IMR-90 (cell line): ENCODE measurements at regions not wholly inside any gene's neighbourhood (a gene's known extent, or its start where the extent isn't known, plus 50 kb on each side); places are given as distances from the start of the nearest gene placed in this dataset.

Experiments
- ATAC-seq: fragments of 200-7000 bp; cut with Tn5 transposase; 2 replicates; pipeline ENCODE4 v1.9.1; 2020; ENCODE audit warnings: low read depth, mild to moderate bottlenecking, moderate library complexity
- BruUV-seq: library from RNA; stranded (reverse); fragments of 400-500 nt; replicated peaks from 2 replicates; lab custom pipeline; 2021; lab: Mats Ljungman, UMichigan
- CTCF ChIA-PET: fragments of 300-600 bp; formaldehyde crosslinking; extraction: SDS; loops from one replicate; lab custom pipeline; 2021; ENCODE audit warnings: antibody characterized with exemption; lab: Yijun Ruan, JAX
- POLR2A ChIA-PET: fragments of 300-600 bp; sonication (Branson Sonifier 250); formaldehyde crosslinking; loops from one replicate; lab custom pipeline; 2022; ENCODE audit warnings: antibody characterized with exemption; ENCODE audit not compliant: unreplicated experiment; lab: Charles Lee
- DNase-seq: peaks from one replicate; pipeline ENCODE4 v3.0.0; 2013
- H2AFZ ChIP-seq: replicated peaks from 2 replicates; pipeline ENCODE3; 2013; ENCODE audit warnings: low read length, mild to moderate bottlenecking; ENCODE audit not compliant: poor library complexity
- H2AK5ac ChIP-seq: 2 replicates; pipeline ENCODE4 v1.6.1; 2013; ENCODE audit warnings: low read depth, low read length, inconsistent platforms
- H2AK9ac ChIP-seq: replicated peaks from 2 replicates; pipeline ENCODE3; 2013; ENCODE audit warnings: mild to moderate bottlenecking, low read depth, low read length, moderate library complexity; ENCODE audit not compliant: poor library complexity
- H2BK120ac ChIP-seq: 2 replicates; pipeline ENCODE4 v1.6.1; 2013; ENCODE audit warnings: low read depth, low read length, inconsistent platforms
- H2BK15ac ChIP-seq: 3 replicates; pipeline ENCODE4 v1.6.1; 2013; ENCODE audit warnings: low read depth, low read length, inconsistent platforms
- H2BK20ac ChIP-seq: 2 replicates; pipeline ENCODE4 v1.6.1; 2013; ENCODE audit warnings: low read depth, mild to moderate bottlenecking, inconsistent platforms, low read length, moderate library complexity
- H2BK5ac ChIP-seq: 2 replicates; pipeline ENCODE4 v1.6.1; 2013; ENCODE audit warnings: mild to moderate bottlenecking, low read depth, low read length, inconsistent platforms; ENCODE audit not compliant: poor library complexity, severe bottlenecking
- H3K14ac ChIP-seq: replicated peaks from 2 replicates; pipeline ENCODE4 v1.6.1; 2013; ENCODE audit warnings: low read depth, low read length, inconsistent platforms
- H3K18ac ChIP-seq: 2 replicates; pipeline ENCODE4 v1.6.1; 2013; ENCODE audit warnings: low read depth, low read length, control low read depth
- H3K23ac ChIP-seq: 2 replicates; pipeline ENCODE4 v1.6.1; 2013; ENCODE audit warnings: low read depth, low read length, inconsistent platforms
- H3K27ac ChIP-seq: 2 replicates; pipeline ENCODE4 v1.5.1; 2013; ENCODE audit warnings: mild to moderate bottlenecking, control low read depth, low read length; ENCODE audit not compliant: insufficient read depth
- H3K27me3 ChIP-seq: 2 replicates; pipeline ENCODE4 v1.6.1; 2013; ENCODE audit warnings: low read length; ENCODE audit not compliant: control insufficient read depth, insufficient read depth
- H3K36me3 ChIP-seq: 2 replicates; pipeline ENCODE4 v1.6.1; 2013; ENCODE audit warnings: low read length, mixed read lengths; ENCODE audit not compliant: control insufficient read depth, insufficient read depth
- H3K4ac ChIP-seq: 2 replicates; pipeline ENCODE4 v1.6.1; 2013; ENCODE audit warnings: low read depth, low read length, inconsistent platforms
- H3K4me1 ChIP-seq: 2 replicates; pipeline ENCODE4 v1.6.1; 2013; ENCODE audit warnings: low read length, mixed read lengths; ENCODE audit not compliant: control insufficient read depth, insufficient read depth
- H3K4me2 ChIP-seq: 2 replicates; pipeline ENCODE4 v1.6.1; 2013; ENCODE audit warnings: low read depth, mild to moderate bottlenecking, control low read depth, low read length, moderate library complexity
- H3K4me3 ChIP-seq: 2 replicates; pipeline ENCODE4 v1.5.1; 2013; ENCODE audit warnings: low read depth, mild to moderate bottlenecking, control low read depth, low read length, moderate library complexity; ENCODE audit not compliant: insufficient read depth
- H3K56ac ChIP-seq: 2 replicates; pipeline ENCODE4 v1.6.1; 2013; ENCODE audit warnings: low read length, inconsistent platforms; ENCODE audit not compliant: insufficient read depth; ENCODE audit errors: extremely low read depth
- H3K79me1 ChIP-seq, 2 experiments: 2 replicates each; pipeline ENCODE4 v1.6.1; 2013; ENCODE audit warnings: low read length in 2 of 2, inconsistent platforms in 1 of 2, low read depth in 1 of 2
- H3K9ac ChIP-seq: 2 replicates; pipeline ENCODE4 v1.6.1; 2013; ENCODE audit warnings: low read depth, low read length, control low read depth
- H3K9me1 ChIP-seq: 2 replicates; pipeline ENCODE4 v1.6.1; 2013; ENCODE audit warnings: low read length, inconsistent platforms; ENCODE audit not compliant: insufficient read depth
- H3K9me3 ChIP-seq: 2 replicates; pipeline ENCODE4 v1.6.1; 2013; ENCODE audit warnings: low read length; ENCODE audit not compliant: control insufficient read depth, insufficient read depth
- H4K20me1 ChIP-seq: 2 replicates; pipeline ENCODE4 v1.6.1; 2013; ENCODE audit warnings: low read length, inconsistent platforms; ENCODE audit not compliant: insufficient read depth
- H4K5ac ChIP-seq: 2 replicates; pipeline ENCODE4 v1.6.1; 2013; ENCODE audit warnings: mild to moderate bottlenecking, low read depth, low read length, control low read depth
- H4K8ac ChIP-seq, 2 experiments: 2 replicates each; pipeline ENCODE4 v1.6.1; 2013; ENCODE audit warnings: low read depth in 2 of 2, low read length in 2 of 2, control low read depth in 1 of 2, inconsistent platforms in 1 of 2
- H4K91ac ChIP-seq: 2 replicates; pipeline ENCODE4 v1.6.1; 2013; ENCODE audit warnings: low read depth, low read length, inconsistent platforms; ENCODE audit not compliant: insufficient read depth
- BHLHE40 ChIP-seq: fragments of 150-350 bp; IDR thresholded peaks from 2 replicates; pipeline ENCODE4 v1.6.1; 2016; ENCODE audit warnings: mild to moderate bottlenecking, low read depth, low read length
- CHD1 ChIP-seq: IDR thresholded peaks from 2 replicates; pipeline ENCODE4 v1.6.1; 2012; ENCODE audit warnings: low read depth, low read length, improper control_type of control experiment
- RCOR1 ChIP-seq: IDR thresholded peaks from 2 replicates; pipeline ENCODE4 v1.6.1; 2012; ENCODE audit warnings: mild to moderate bottlenecking, low read length, improper control_type of control experiment; ENCODE audit not compliant: insufficient replicate concordance
- RFX5 ChIP-seq: IDR thresholded peaks from 2 replicates; pipeline ENCODE4 v1.8.0; 2012; ENCODE audit warnings: low read depth, mild to moderate bottlenecking, low read length, moderate library complexity
- SMC3 ChIP-seq: fragments of 150-350 bp; IDR thresholded peaks from 2 replicates; pipeline ENCODE4 v1.6.1; 2016; ENCODE audit warnings: low read depth, mild to moderate bottlenecking, antibody characterized with exemption, low read length, moderate library complexity
- WGBS, 2 experiments: methylation state at CpG; one replicate each; pipeline versions ENCODE4 v1.1.5 to v1.1.7; 2013; ENCODE audit warnings: missing lambda C conversion rate in 2 of 2; ENCODE audit not compliant: insufficient read length in 1 of 2; ENCODE audit errors: extremely low coverage in 2 of 2; 5-methylcytosine and 5-hydroxymethylcytosine counted together
- dilution Hi-C: fragments of 300-500 bp; cut with HindIII; formaldehyde crosslinking; loops from one replicate; pipeline ENCODE4 v1.14.3; 2018; ENCODE audit warnings: low sequenced_read_pairs; ENCODE audit not compliant: unreplicated experiment
- in situ Hi-C: fragments of 300-500 bp; cut with MboI; formaldehyde crosslinking; loops from 3 replicates; pipeline ENCODE4 v1.14.3; 2019; ENCODE audit warnings: low sequenced_read_pairs, inconsistent platforms, mixed read lengths
- intact Hi-C: fragments of 100-400 bp; cut with micrococcal nuclease; formaldehyde crosslinking; loops from 2 replicates; pipeline ENCODE4 v1.10.0; 2022
- TF ChIP-seq, protein P1 (sequence below): conservative IDR thresholded peaks from 2 replicates; pipeline ENCODE4 v1.5.1; 2012; ENCODE audit warnings: mild to moderate bottlenecking, low read depth, low read length, improper control_type of control experiment

DNA sequence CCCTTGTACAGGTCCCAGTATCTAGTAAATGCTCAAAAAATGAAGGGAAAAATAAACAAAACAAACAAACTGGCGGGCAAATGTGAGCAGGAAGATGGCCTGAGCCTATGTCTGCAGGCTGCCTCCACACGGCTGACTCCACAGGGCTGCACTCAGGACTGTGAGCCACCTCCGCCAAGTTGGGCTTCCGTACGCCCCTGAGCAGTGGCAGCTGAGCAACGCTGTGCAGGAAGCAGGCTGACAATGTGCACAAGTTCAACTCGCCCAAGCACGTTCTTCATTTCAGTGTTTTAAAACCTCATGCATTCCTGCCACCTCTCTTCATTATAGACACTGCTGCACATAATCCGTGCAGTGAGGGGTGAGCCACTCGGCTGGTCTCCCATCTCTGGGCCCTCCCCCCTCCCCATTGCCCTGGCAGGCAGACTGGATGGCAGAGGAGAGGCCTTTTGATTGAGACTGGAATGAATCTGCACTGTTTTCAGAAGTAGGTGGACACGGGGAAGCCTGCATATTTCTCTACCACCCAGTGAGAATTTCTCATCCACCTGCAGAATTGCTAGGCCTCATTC lies 915.3 kb downstream of the UQCRFS1 start:
- no peak overlapping the region for H2AK5ac ChIP-seq
- POLR2A ChIA-PET: no interaction called here
- no peak overlapping the region for H2AFZ ChIP-seq
- 24% methylated on average over 5 of the region's 11 CpGs; no CpG with 5 or more reads in 1 of the 2 experiments for WGBS, 2 experiments
- H3K9ac ChIP-seq: no peak overlapping the region
- TF ChIP-seq RCOR1 (no peak), RFX5 (no peak), BHLHE40 (no peak), CHD1 (no peak), SMC3 (no peak)
- TF ChIP-seq, protein P1, sequence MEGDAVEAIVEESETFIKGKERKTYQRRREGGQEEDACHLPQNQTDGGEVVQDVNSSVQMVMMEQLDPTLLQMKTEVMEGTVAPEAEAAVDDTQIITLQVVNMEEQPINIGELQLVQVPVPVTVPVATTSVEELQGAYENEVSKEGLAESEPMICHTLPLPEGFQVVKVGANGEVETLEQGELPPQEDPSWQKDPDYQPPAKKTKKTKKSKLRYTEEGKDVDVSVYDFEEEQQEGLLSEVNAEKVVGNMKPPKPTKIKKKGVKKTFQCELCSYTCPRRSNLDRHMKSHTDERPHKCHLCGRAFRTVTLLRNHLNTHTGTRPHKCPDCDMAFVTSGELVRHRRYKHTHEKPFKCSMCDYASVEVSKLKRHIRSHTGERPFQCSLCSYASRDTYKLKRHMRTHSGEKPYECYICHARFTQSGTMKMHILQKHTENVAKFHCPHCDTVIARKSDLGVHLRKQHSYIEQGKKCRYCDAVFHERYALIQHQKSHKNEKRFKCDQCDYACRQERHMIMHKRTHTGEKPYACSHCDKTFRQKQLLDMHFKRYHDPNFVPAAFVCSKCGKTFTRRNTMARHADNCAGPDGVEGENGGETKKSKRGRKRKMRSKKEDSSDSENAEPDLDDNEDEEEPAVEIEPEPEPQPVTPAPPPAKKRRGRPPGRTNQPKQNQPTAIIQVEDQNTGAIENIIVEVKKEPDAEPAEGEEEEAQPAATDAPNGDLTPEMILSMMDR: no peak
- no peak overlapping the region for H4K8ac ChIP-seq
- no peak overlapping the region for H2BK120ac ChIP-seq
- H4K5ac ChIP-seq: no peak overlapping the region
- H3K79me1 ChIP-seq: no peaks in the 10 kb centered on the region
- no peaks in the 10 kb centered on the region for H3K27me3 ChIP-seq
- H2AK9ac ChIP-seq: no peak overlapping the region
- dilution Hi-C loops: no loop called here
- H3K56ac ChIP-seq: no peak overlapping the region
- no peaks in the 10 kb centered on the region for H3K36me3 ChIP-seq
- in situ Hi-C loops: no loop called here
- no peaks in the 10 kb centered on the region for H3K4me1 ChIP-seq
- CTCF ChIA-PET: no interaction called here
- no peak overlapping the region for H4K91ac ChIP-seq
- H3K18ac ChIP-seq: no peak overlapping the region
- no TSS peak for BruUV-seq
- no peak overlapping the region for H3K4ac ChIP-seq
- no peak for DNase-seq
- H3K4me2 ChIP-seq: no peak overlapping the region
- H2BK15ac ChIP-seq: no peak overlapping the region
- no peak overlapping the region for H3K27ac ChIP-seq
- H3K9me1 ChIP-seq: no peaks in the 10 kb centered on the region
- H3K14ac ChIP-seq: no peak overlapping the region
- intact Hi-C loops: no loop called here
- H2BK20ac ChIP-seq: no peak overlapping the region
- no peak overlapping the region for H2BK5ac ChIP-seq
- H3K9me3 ChIP-seq: peaks cover 40% of the 10 kb centered on the region
- H3K23ac ChIP-seq: no peak overlapping the region
- no peak for ATAC-seq
- H4K20me1 ChIP-seq: no peaks in the 10 kb centered on the region
- no peak overlapping the region for H3K4me3 ChIP-seq
